EH (cell line): ENCODE measurements at regions not wholly inside any gene's neighbourhood (a gene's known extent, or its start where the extent isn't known, plus 50 kb on each side); places are given as distances from the start of the nearest gene placed in this dataset.

ENCODE experiments used
- DNase-seq: peaks from one replicate; pipeline ENCODE4 v3.0.0-alpha.2; 2015; ENCODE audit warnings: low read depth

DNA sequence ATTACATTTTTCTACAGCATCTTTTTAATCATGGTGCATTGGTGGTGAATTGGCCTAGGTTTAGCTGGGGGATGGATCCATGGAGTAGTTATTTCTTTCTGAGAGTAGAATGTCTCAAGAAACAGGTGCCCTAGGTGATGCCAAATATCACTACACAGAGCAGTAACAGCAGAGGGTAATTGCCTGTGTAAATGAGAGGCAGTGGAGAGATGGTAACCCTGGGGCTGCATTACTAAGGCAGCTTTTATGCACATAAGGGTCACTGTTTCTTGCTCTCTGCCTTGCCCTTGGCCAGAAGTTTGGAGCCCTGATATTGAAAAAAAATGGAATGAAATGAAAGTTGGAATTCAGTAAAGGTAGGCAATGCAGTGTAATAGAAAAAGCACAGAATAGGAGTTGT is 604.0 kb downstream of the NOVA1 start:
- no peak for DNase-seq

DNA sequence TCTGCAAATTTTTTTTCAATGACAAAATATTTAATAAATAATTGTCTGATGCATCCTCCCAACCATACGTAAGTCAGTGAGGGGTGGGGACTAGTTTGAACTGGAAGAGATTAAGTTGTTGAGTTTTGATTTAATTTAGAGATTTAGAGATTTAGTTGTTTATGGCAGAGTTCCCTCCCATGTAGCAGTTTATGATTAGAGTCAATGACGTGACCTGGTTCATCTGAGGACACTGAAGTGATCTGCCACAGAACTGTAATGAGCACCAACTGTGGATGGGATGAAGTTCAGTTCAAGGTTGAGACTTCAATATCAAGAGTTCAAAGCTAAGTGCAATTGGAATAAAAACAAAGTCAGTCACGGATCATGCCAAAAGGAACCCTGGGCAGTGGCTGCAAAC is 609.3 kb downstream of the NOVA1 start:
- DNase-seq: no peak

DNA sequence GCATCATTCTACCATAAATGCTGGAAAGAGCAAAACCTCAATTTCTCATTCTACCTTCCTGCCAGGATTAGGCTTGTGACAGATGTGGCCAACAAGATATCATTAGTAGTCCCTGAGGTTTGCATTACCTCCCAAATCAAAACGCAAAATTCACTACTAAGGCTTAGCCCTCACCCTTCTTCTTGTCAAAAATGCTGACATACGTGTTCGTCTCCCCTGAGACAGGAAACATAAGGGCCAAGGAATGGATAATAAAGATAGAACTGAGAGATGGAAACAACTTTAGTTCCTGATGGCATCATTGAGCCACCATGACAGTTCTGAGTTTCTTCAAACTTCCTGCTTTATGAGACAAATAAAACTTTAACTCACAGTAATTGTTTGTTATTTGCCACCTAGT is 642.1 kb downstream of the NOVA1 start:
- DNase-seq: no peak

DNA sequence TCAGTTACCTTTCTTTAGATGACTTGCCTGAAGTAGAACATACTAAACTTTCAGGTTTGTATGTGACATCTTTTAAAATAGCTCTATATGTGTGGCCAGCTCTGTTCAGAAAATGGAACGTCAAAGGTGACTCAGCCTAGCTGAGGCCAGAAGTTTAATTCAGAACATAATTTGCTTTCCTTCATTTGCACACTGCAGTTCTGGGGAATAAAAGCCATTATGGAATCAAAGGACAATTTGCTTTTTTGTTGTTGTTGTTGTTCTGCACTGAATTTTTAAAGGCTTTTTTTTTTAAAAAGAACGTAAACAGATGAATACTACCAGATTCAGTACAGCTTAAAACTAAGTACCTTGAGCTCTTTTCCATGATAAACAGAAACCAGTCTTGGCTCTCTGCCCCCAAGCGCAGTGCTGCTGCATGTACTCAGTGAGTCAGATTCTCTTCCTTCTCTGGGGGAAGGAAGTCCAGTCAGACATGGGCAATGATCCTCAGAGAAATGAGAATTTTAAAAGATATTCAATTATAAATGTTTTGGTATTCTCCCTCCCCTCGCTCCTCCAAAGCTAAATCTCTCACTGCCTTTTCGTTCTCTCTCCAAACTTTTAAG is 644.2 kb downstream of the NOVA1 start:
- no peak for DNase-seq

DNA sequence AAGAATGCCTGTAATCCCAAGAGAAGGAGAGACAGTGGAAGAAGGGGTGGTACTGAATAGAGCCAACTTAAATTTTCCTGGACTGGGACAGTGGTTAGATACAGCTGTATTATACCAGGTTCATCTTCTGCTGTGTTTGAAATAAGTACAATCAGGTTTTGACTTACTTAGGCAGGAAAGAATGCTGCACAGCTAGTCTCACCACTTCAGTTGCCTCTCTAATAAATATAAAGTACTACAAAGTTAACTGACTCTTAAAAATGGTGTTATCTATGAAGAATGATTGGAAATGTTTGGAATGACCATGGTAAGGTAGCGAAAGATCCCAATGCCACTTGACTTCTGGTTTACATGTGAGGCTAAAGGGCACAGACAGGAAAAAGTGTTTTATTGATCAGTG is 652.1 kb downstream of the NOVA1 start:
- no peak for DNase-seq

DNA sequence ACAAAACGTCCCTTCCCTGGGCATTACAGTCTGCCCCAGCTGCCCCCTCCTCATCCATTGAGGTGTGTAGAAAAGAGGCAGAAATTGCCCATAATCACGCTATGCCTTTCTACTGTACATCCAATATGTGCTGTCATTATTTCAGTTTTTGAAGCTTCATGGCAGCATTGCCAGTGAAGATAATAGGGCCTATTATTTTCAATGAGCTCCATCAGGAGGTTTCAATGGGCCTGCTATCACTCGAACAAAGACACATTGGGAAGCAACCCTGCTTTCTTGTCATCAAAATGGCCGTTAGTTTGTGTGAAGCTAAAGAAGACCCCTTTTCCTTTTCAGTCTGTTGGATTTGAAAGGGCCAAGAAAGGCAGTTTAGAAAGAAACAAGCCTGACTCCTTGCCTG is 653.8 kb downstream of the NOVA1 start:
- no peak for DNase-seq

DNA sequence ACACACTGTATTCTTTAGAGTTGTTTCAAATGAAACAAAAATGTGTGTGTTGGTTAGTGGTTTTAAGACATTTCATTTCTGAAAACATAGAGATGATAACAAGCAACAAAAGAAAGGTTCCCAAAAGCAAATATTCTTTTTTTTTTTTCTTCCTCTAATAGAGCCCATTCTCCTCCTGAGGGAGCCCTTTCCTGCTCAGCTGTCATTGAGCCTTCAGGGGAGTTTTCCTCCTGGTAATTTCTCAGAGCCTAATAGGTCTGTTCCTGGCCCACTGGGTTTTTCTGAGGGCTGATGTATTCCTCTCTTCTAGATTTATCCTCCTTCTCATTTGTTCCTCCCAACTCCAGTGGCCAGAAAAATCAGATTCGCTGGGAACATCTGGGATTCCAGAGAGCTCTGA is 654.5 kb downstream of the NOVA1 start:
- DNase-seq: no peak

GRCh38 chr14:25942090-25942489 is 655.7 kb downstream of the NOVA1 start:
- DNase-seq: no peak

DNA sequence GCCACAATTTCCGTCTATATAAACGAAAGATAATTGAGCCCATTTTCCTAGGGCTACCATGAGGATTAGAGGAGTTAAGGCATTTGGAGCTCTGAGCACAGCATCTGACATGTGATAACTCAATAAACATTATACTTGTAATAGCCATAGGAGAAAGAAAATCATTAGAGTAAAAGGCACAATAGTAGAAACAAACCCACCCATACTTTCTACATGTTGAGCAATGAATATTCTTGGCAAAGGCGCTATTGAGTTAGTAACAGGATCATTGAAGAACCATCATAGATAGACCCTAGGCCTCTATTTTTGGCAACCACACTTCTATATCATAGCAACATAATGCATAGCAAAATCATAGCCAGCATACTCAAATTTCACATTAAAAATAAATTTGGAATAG is 664.1 kb downstream of the NOVA1 start:
- no peak for DNase-seq

- DNase-seq: no peak
Measured at GRCh38 chr14:25929881-25930615, 667.8 kb downstream of the NOVA1 start.

DNA sequence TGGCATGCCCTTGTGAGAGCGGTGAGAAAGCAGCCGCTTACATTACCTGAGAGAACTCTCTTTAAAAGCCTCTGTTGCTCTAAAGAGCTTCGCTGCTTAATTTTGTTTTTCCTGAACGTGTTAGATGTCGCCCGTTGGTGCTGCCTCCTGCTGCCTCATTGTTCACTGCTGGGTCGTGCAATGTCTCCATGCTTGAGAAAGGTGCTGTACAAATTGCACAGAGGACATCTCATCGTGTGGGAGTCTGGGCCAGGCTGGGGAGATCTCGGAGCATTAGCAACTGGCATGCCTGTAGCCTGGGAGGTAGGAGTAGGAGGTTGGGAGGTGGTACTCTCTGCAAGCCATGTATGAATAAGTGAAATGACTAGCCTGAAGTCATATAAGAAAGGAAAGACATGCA is 686.0 kb downstream of the NOVA1 start:
- DNase-seq: no peak

GRCh38 chr14:25909045-25909747 is 688.6 kb downstream of the NOVA1 start:
- DNase-seq: no peak

- no peak for DNase-seq
Measured at GRCh38 chr14:25908277-25909044, 689.4 kb downstream of the NOVA1 start.

DNA sequence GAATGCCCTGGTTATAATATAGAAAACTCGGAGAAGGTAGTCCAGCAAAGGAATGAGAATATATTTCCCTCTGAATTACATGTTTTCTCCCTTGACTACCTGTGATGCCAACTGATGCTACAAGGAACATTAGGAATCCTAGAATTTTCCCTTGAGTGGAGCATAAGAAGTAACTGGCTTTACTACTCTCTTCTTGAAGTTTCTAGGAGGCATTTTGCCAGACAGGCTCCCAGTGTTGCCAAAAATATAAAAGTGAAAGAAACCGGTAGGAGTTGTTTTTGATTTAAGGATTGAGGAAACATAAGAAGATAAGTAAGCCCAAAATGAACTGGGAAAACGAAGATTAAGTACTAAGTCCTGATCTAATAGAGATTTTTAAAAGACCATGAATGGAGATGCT is 693.4 kb downstream of the NOVA1 start:
- DNase-seq: no peak

DNA sequence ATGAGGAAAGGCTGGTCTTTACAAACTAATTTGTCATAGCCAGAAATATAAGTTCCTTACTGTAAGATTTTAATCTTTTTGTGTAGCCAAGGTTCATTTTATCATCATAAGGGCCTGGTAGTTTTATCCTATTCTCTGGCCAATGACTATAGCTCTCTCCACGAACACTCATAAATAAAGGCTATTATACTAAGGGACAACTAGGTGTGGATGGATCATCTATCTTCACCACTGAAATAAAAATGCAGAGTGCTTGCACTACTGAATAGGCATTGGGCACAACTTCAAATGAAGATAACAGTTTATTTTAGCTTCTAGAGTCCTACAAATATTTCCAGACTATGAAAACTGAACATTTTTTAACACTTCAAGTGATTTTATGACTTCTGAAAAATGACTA is 698.6 kb downstream of the NOVA1 start:
- no peak for DNase-seq

GRCh38 chr14:25896777-25897176 is 701.1 kb downstream of the NOVA1 start:
- no peak for DNase-seq

DNA sequence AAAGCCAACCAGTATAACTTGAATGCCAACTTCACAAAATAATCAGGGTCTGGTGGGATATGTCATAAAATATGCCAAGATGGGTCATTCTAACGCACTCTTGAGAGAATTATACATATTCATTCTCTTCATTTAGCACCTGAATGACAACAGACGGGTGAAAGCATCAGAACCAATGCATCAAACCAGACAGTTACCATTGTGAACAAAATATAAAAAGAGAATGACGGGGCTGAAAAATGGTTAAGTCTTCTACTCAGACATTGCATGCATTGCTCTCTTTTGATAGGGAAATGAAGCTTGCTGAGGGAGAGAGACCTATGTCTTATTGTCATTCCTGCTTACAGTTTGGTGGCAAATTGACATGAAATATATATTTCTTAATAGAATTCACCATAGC is 702.1 kb downstream of the NOVA1 start:
- no peak for DNase-seq

DNA sequence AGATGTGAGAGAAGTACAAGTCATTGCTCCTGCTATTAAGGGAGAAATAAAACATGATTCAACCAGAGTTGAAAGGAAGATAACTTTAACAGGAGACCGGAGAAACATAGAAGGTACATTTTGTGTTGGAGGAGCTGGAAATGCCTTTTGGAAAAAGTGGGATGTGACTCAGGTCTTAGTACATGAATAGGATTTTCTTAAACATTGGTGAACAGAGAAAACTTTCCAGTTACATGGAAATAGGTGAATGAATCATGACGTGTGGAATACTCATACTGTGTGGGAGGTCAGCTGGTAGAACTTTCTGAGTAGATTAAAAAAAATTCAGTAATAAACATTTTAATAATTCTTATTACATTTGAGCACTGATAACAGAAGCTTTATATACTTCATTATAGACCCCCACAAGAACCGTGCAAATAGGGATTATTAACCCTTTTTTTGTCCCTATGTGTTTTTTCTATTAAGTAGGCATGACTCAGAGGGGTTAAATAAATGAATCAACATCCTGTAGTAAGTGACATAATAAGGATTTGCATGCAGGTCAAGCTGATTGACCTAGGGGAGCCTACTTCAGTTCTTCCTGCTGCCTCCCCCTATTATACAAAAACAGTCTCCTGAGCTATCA is 710.5 kb downstream of the NOVA1 start:
- no peak for DNase-seq

DNA sequence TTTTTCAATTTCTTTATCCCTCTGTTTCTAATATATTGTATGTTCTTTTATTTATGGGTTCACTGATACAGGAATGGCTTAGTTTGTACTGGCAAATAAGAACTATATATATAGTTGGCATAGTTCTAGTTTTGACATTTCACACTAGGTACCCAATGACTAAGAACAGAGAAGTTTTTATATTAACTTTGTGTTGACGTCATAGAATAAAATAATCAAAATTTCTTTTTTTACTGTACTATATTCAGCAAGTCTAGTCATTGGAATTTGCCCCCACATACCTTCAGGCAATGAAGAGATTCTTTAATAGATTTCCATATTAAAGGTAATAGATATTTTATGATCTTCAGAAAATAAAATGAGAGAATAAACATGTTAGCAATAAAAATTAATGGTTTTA is 713.2 kb downstream of the NOVA1 start:
- no peak for DNase-seq

- DNase-seq: no peak
Measured at GRCh38 chr14:25882899-25883298, 714.9 kb downstream of the NOVA1 start.

DNA sequence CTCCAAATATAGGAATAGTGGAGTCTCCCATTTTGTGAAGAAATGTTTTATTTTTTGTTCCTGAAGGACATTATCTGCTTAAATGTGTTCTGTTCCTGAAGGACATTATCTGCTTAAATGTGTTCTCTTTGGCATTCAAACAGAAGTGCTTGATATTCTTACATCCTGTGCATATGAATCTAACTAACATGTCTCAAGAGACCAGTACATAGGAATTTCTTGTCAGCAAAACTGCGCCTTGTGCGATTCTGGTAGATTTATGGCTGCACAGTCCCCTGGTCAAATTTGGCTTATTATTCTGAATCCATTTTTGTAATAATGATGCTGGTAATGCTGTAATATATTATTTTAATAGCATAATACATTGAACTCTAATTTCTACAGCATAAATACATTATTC is 722.4 kb downstream of the NOVA1 start:
- no peak for DNase-seq

DNA sequence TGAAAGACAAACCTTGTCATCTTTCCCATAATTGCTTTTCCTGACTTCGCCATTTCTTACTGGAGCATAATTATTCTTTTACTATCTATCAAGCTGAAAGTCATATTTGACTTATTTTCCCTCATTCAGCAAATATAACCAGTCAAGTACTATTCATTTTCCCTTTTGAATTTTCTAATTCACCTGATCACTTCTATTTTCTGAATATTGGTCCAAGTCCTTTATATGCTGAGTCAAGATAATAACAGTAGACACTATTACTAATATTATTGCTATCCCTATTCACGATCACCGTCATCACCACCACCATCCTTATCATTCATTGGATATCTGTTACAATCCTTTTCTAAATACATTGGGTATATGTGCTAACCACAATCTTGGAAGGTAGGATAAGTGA is 728.0 kb downstream of the NOVA1 start:
- no peak for DNase-seq
